ENCODE measurements at regions not wholly inside any gene's neighbourhood (a gene's known extent, or its start where the extent isn't known, plus 50 kb on each side); places are given as distances from the start of the nearest gene placed in this dataset.

- TF ChIP-seq CTCF (IDR thresholded peaks at IDR 0.05) (no peak), POLR2A (IDR thresholded peaks at IDR 0.05) (no peak)
Observed at GRCh38 chr7:108789451-108789850, 219.8 kb downstream of the DNAJB9 start.

Data from thyroid gland (tissue), 4 donors.